WTC11 (cell line): ENCODE measurements at regions not wholly inside any gene's neighbourhood (a gene's known extent, or its start where the extent isn't known, plus 50 kb on each side); places are given as distances from the start of the nearest gene placed in this dataset.

ENCODE experiments used
- ATAC-seq: fragments of 200-7000 bp; cut with Tn5 transposase; 2 replicates; pipeline ENCODE4 v1.10.0; 2021; ENCODE audit warnings: mild to moderate bottlenecking, moderate library complexity
- CTCF ChIA-PET: fragments of 300-600 bp; sonication (Branson Sonifier 250); formaldehyde crosslinking; loops from one replicate; lab custom pipeline; 2021; ENCODE audit warnings: antibody characterized with exemption; lab: Charles Lee
- POLR2A ChIA-PET: fragments of 350-600 bp; sonication (Branson Sonifier 250); formaldehyde crosslinking; loops from one replicate; lab custom pipeline; 2021; ENCODE audit warnings: antibody characterized with exemption; lab: Charles Lee
- DNase-seq: peaks from one replicate; pipeline ENCODE4 v3.0.0; 2021; ENCODE audit warnings: low spot score
- H3K27ac Mint-ChIP-seq: 2 replicates; pipeline ENCODE4 v1.8.0; 2021; ENCODE audit warnings: mixed read lengths
- H3K27me3 Mint-ChIP-seq: 2 replicates; pipeline ENCODE4 v1.8.0; 2021; ENCODE audit warnings: low read depth, mild to moderate bottlenecking, moderate library complexity, mixed read lengths
- H3K36me3 Mint-ChIP-seq: 2 replicates; pipeline ENCODE4 v1.8.0; 2021; ENCODE audit warnings: mixed read lengths
- H3K4me1 Mint-ChIP-seq: 2 replicates; pipeline ENCODE4 v1.8.0; 2022; ENCODE audit warnings: mixed read lengths
- H3K4me3 Mint-ChIP-seq: 2 replicates; pipeline ENCODE4 v1.8.0; 2021; ENCODE audit warnings: mild to moderate bottlenecking, moderate library complexity, mixed read lengths
- H3K9me3 Mint-ChIP-seq: 2 replicates; pipeline ENCODE4 v1.8.0; 2021; ENCODE audit warnings: mixed read lengths
- CBFB ChIP-seq: sonication (generic); formaldehyde crosslinking; IDR thresholded peaks from 2 replicates; pipeline ENCODE4 v1.8.1; 2022; ENCODE audit warnings: mild to moderate bottlenecking, low read depth, missing genetic modification reagents
- ELF4 ChIP-seq: sonication (generic); formaldehyde crosslinking; IDR thresholded peaks from 2 replicates; pipeline ENCODE4 v1.8.1; 2022; ENCODE audit warnings: low read depth, mild to moderate bottlenecking, moderate library complexity, missing genetic modification reagents
- GABPB1 ChIP-seq: sonication (generic); formaldehyde crosslinking; IDR thresholded peaks from 2 replicates; pipeline ENCODE4 v1.8.1; 2023; ENCODE audit warnings: mild to moderate bottlenecking, missing genetic modification reagents
- JAZF1 ChIP-seq: fragments of 250-450 bp; sonication (Bioruptor Pico); IDR thresholded peaks from 2 replicates; pipeline ENCODE4 v1.9.0; 2021; ENCODE audit warnings: moderate library complexity, mild to moderate bottlenecking, inconsistent platforms
- KAT7 ChIP-seq: sonication (generic); formaldehyde crosslinking; IDR thresholded peaks from 2 replicates; pipeline ENCODE4 v1.8.1; 2023; ENCODE audit warnings: missing genetic modification reagents, mild to moderate bottlenecking, borderline replicate concordance
- PREB ChIP-seq: sonication (generic); formaldehyde crosslinking; IDR thresholded peaks from 2 replicates; pipeline ENCODE4 v1.8.1; 2022; ENCODE audit warnings: mild to moderate bottlenecking, missing genetic modification reagents, moderate library complexity, borderline replicate concordance
- SMAD3 ChIP-seq: sonication (generic); formaldehyde crosslinking; IDR thresholded peaks from 2 replicates; pipeline ENCODE4 v1.8.0; 2022; ENCODE audit warnings: missing genetic modification reagents, mild to moderate bottlenecking, borderline replicate concordance
- STAT6 ChIP-seq: sonication (generic); formaldehyde crosslinking; conservative IDR thresholded peaks from 2 replicates; pipeline ENCODE4 v1.8.1; 2023; ENCODE audit warnings: mild to moderate bottlenecking, low read depth, missing genetic modification reagents, moderate library complexity
- ZNF281 ChIP-seq: sonication (generic); formaldehyde crosslinking; IDR thresholded peaks from 2 replicates; pipeline ENCODE4 v1.8.0; 2023; ENCODE audit warnings: mild to moderate bottlenecking, missing genetic modification reagents
- TF ChIP-seq, protein P1 (sequence below): fragments of 250-450 bp; sonication (Bioruptor Pico); conservative IDR thresholded peaks from 2 replicates; pipeline ENCODE4 v1.9.0; 2021; ENCODE audit warnings: mild to moderate bottlenecking
- TF ChIP-seq, protein P2 (sequence below): sonication (generic); formaldehyde crosslinking; IDR thresholded peaks from 2 replicates; pipeline ENCODE4 v1.8.1; 2022; ENCODE audit warnings: mild to moderate bottlenecking, moderate library complexity, missing genetic modification reagents
- TF ChIP-seq, protein P3 (sequence below): sonication (generic); formaldehyde crosslinking; IDR thresholded peaks from 2 replicates; pipeline ENCODE4 v1.8.0; 2022; ENCODE audit warnings: mild to moderate bottlenecking, missing genetic modification reagents

DNA sequence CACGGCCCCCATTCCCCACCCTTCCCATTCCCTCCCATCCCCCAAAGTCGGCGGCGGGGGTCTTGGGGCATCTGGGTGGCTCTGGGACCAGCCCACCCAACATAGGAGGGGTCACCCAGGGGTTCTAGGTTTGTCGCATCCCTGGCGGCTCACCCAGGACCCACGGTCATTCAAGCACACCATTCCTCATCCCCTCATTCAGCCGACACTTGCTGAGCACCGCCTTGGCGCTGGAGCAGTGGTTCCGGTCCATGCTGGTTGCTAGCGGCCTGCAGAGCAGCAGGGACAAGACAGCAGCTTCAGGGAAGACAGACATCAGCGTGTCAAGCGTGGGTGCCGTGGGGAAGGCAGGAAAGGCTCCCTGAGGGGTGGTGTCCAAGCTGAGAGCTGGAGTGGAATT lies 50.5 kb upstream of the OTOS start:
- no peak overlapping the region for H3K4me3 Mint-ChIP-seq
- no peak for DNase-seq
- CTCF ChIA-PET = no interaction called here

DNA sequence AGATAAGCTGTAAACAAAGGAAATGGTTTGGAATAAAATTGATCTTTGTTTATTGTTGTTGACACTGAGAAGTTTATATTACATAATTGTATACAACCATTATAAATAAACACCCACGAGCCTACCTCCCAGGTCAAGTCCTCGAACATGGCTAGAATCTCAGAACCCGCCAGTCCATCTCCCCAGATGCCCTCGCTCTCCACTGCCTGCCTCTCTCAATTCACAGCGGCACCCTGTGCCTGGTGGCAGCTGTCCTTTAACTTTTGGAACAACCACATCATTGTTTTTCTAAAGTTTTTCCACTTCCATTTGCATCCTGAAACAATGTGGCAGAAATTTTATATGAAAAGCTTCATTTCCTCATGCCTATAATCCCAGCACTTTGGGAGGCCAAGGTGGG lies 52.2 kb upstream of the OTOS start:
- no peak overlapping the region for H3K4me3 Mint-ChIP-seq
- peaks cover 4% of the 10 kb centered on the region for H3K27me3 Mint-ChIP-seq
- TF ChIP-seq ELF4 (CRISPR knock-in tag) = no peak
- no peak for TF ChIP-seq ZNF281
- TF ChIP-seq, protein P1, sequence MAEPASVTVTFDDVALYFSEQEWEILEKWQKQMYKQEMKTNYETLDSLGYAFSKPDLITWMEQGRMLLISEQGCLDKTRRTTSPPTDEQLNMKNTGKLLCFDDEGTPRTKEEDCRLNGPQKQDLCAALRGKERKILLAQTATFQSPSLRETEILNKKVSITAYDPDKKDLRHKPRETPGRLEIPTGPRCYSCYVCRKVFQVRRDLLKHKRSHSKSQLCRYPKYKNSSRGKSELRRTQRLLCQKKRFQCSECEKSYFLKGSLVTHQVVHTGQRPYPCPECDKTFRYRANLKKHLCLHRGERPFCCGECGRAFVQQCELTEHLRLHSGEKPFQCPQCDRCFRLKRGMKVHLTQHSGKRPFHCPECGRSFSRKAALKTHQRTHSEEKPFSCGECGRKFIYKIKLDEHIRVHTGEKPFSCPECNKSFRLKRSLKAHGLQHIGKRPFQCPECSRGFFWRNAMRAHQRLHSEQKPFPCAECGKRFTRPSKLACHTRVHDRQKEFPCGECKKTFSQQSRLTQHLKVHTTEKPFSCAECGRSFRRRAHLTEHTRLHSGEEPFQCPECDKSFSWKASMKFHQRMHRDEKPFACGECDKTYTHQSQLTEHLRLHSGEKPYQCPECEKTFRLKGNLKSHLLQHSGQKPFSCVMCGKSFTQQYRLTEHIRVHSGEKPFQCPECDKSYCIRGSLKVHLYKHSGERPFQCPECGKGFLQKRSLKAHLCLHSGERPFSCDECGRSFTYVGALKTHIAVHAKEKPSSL = no peak
- TF ChIP-seq, all 79 proteins: peak for 0
- Mint-ChIP-seq H3K27ac (no peak overlapping the region), H3K36me3 (peaks cover 12% of the 10 kb centered on the region), H3K4me1 (peaks cover 10% of the 10 kb centered on the region), H3K9me3 (peaks cover 19% of the 10 kb centered on the region)
- ChIA-PET POLR2A (no interaction called here), CTCF (interaction anchor here (1.6 kb wide), 1 partner anchor 40 kb away, joined by 7 read pairs; no protein-coding TSS in a partner anchor)
- ATAC-seq = no peak
- DNase-seq = no peak

More for the DNA sequence above, 50.5 kb upstream of the OTOS start:
- Mint-ChIP-seq H3K36me3 (peaks cover 20% of the 10 kb centered on the region), H3K27ac (no peak overlapping the region), H3K4me1 (peaks cover 10% of the 10 kb centered on the region), H3K27me3 (peaks cover 10% of the 10 kb centered on the region), H3K9me3 (peaks cover 36% of the 10 kb centered on the region)
- TF ChIP-seq SMAD3 (CRISPR knock-in tag) (no peak), STAT6 (CRISPR knock-in tag) (no peak), JAZF1 (CRISPR knock-in tag) (no peak), CBFB (CRISPR knock-in tag) (no peak), GABPB1 (CRISPR knock-in tag) (no peak), KAT7 (no peak), PREB (CRISPR knock-in tag) (no peak)
- TF ChIP-seq, protein P2, sequence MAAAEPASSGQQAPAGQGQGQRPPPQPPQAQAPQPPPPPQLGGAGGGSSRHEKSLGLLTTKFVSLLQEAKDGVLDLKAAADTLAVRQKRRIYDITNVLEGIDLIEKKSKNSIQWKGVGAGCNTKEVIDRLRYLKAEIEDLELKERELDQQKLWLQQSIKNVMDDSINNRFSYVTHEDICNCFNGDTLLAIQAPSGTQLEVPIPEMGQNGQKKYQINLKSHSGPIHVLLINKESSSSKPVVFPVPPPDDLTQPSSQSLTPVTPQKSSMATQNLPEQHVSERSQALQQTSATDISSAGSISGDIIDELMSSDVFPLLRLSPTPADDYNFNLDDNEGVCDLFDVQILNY (CRISPR knock-in tag) = no peak
- TF ChIP-seq, protein P3, sequence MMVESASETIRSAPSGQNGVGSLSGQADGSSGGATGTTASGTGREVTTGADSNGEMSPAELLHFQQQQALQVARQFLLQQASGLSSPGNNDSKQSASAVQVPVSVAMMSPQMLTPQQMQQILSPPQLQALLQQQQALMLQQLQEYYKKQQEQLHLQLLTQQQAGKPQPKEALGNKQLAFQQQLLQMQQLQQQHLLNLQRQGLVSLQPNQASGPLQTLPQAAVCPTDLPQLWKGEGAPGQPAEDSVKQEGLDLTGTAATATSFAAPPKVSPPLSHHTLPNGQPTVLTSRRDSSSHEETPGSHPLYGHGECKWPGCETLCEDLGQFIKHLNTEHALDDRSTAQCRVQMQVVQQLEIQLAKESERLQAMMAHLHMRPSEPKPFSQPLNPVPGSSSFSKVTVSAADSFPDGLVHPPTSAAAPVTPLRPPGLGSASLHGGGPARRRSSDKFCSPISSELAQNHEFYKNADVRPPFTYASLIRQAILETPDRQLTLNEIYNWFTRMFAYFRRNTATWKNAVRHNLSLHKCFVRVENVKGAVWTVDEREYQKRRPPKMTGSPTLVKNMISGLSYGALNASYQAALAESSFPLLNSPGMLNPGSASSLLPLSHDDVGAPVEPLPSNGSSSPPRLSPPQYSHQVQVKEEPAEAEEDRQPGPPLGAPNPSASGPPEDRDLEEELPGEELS (CRISPR knock-in tag) = no peak
- POLR2A ChIA-PET = no interaction called here
- ATAC-seq = no peak
